SK-N-SH (cell line): ENCODE measurements at regions not wholly inside any gene's neighbourhood (a gene's known extent, or its start where the extent isn't known, plus 50 kb on each side); places are given as distances from the start of the nearest gene placed in this dataset.

Source experiments
- CTCF ChIP-seq: fragments of 200-600 bp; sonication (generic); IDR thresholded peaks from 2 replicates; pipeline ENCODE4 v1.6.1; 2017; ENCODE audit warnings: antibody characterized with exemption, mild to moderate bottlenecking, moderate library complexity
- FOSL2 ChIP-seq: IDR thresholded peaks from 2 replicates; pipeline ENCODE4 v1.4.0; 2012; ENCODE audit warnings: low read depth, mild to moderate bottlenecking, moderate library complexity, borderline replicate concordance
- JUND ChIP-seq: IDR thresholded peaks from 2 replicates; pipeline ENCODE4 v1.4.0; 2012
- NFIC ChIP-seq: IDR thresholded peaks from 2 replicates; pipeline ENCODE4 v1.4.0; 2012; ENCODE audit warnings: borderline replicate concordance
- RAD21 ChIP-seq: IDR thresholded peaks from 2 replicates; pipeline ENCODE4 v1.6.1; 2012; ENCODE audit warnings: mild to moderate bottlenecking, low read length
- RCOR1 ChIP-seq: fragments of 150-350 bp; IDR thresholded peaks from 2 replicates; pipeline ENCODE4 v1.6.1; 2017; ENCODE audit warnings: antibody characterized with exemption, low read length
- SIN3A ChIP-seq: IDR thresholded peaks from 2 replicates; pipeline ENCODE4 v1.6.1; 2012; ENCODE audit warnings: low read depth, mild to moderate bottlenecking, low read length, moderate library complexity, borderline replicate concordance
- YY1 ChIP-seq: IDR thresholded peaks from 2 replicates; pipeline ENCODE4 v1.4.0; 2012; ENCODE audit warnings: low read depth, mild to moderate bottlenecking
- TF ChIP-seq, protein P1 (sequence below): IDR thresholded peaks from 2 replicates; pipeline ENCODE4 v1.4.0; 2012; ENCODE audit warnings: low read depth, borderline replicate concordance
- TF ChIP-seq, protein P2 (sequence below): IDR thresholded peaks from 2 replicates; pipeline ENCODE4 v1.6.1; 2012; ENCODE audit warnings: mild to moderate bottlenecking, low read depth, low read length, moderate library complexity

DNA sequence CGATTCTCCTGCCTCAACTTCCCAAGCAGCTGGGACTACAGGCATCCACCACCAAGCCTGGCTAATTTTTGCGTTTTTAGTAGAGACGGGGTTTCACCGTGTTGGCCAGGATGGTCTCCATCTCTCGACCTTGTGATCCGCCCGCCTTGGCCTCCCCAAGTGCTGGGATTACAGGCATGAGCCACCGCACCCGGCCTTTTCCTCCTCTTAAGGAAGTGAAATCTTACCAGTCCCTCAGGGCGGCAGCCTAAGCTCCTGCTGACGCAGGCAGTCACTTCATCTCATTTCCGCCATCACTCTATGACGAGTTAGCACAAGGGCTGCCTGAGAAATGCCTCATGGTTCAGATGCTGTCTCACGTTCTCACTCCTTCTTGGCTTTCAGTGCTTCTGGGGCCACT, 246.0 kb upstream of the SHH start:
- TF ChIP-seq FOSL2 (no peak), CTCF (no peak), NFIC (no peak), RAD21 (no peak), SIN3A (no peak), JUND (no peak), YY1 (no peak), RCOR1 (no peak)
- TF ChIP-seq, protein P1, sequence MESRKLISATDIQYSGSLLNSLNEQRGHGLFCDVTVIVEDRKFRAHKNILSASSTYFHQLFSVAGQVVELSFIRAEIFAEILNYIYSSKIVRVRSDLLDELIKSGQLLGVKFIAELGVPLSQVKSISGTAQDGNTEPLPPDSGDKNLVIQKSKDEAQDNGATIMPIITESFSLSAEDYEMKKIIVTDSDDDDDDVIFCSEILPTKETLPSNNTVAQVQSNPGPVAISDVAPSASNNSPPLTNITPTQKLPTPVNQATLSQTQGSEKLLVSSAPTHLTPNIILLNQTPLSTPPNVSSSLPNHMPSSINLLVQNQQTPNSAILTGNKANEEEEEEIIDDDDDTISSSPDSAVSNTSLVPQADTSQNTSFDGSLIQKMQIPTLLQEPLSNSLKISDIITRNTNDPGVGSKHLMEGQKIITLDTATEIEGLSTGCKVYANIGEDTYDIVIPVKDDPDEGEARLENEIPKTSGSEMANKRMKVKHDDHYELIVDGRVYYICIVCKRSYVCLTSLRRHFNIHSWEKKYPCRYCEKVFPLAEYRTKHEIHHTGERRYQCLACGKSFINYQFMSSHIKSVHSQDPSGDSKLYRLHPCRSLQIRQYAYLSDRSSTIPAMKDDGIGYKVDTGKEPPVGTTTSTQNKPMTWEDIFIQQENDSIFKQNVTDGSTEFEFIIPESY, result no peak
- TF ChIP-seq, protein P2, sequence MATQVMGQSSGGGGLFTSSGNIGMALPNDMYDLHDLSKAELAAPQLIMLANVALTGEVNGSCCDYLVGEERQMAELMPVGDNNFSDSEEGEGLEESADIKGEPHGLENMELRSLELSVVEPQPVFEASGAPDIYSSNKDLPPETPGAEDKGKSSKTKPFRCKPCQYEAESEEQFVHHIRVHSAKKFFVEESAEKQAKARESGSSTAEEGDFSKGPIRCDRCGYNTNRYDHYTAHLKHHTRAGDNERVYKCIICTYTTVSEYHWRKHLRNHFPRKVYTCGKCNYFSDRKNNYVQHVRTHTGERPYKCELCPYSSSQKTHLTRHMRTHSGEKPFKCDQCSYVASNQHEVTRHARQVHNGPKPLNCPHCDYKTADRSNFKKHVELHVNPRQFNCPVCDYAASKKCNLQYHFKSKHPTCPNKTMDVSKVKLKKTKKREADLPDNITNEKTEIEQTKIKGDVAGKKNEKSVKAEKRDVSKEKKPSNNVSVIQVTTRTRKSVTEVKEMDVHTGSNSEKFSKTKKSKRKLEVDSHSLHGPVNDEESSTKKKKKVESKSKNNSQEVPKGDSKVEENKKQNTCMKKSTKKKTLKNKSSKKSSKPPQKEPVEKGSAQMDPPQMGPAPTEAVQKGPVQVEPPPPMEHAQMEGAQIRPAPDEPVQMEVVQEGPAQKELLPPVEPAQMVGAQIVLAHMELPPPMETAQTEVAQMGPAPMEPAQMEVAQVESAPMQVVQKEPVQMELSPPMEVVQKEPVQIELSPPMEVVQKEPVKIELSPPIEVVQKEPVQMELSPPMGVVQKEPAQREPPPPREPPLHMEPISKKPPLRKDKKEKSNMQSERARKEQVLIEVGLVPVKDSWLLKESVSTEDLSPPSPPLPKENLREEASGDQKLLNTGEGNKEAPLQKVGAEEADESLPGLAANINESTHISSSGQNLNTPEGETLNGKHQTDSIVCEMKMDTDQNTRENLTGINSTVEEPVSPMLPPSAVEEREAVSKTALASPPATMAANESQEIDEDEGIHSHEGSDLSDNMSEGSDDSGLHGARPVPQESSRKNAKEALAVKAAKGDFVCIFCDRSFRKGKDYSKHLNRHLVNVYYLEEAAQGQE, result no peak
